ENCODE measurements at regions not wholly inside any gene's neighbourhood (a gene's known extent, or its start where the extent isn't known, plus 50 kb on each side); places are given as distances from the start of the nearest gene placed in this dataset.
"Not testable (repeated sequence)": the region's sequence is repeated elsewhere in the genome, so short reads cannot be mapped to it uniquely, and the experiment has no call there.

- not testable (repeated sequence) for DNase-seq (ENCODE audit: low read depth, low spot score)
These were observed 482.9 kb downstream of the FAT4 start for GRCh38 chr4:125797621-125798020.

GRCh38 chr4:125801373-125801772 is 486.6 kb downstream of the FAT4 start:
- DNase-seq (ENCODE audit: low read depth, low spot score): peak; percentile 56

- DNase-seq (ENCODE audit: low read depth, low spot score): no peak
These were observed 487.2 kb downstream of the FAT4 start for GRCh38 chr4:125801924-125802323.

GRCh38 chr4:125808022-125808421 is 493.3 kb downstream of the FAT4 start:
- DNase-seq (ENCODE audit: low read depth, low spot score): no peak

GRCh38 chr4:125808570-125808969 is 493.8 kb downstream of the FAT4 start:
- no peak for DNase-seq (ENCODE audit: low read depth, low spot score)

DNA sequence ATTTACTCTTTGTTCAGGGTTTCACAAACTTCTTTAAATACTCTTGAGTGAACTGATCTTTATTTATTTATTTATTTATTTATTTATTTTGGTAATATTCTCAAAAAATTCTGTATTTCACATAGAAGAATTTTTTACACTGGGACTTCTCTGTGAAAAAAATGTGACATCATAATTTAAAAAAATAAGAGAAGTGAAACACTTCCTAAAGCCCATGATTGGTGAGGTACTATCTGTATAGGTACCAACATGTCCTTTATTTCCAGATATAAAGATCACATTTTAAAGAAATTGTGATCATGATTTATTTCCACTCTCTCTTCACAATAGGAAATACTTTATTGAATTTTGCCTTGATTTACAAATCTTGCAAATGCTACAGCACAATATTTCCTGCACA is 497.1 kb downstream of the FAT4 start:
- no peak for DNase-seq (ENCODE audit: low read depth, low spot score)

DNA sequence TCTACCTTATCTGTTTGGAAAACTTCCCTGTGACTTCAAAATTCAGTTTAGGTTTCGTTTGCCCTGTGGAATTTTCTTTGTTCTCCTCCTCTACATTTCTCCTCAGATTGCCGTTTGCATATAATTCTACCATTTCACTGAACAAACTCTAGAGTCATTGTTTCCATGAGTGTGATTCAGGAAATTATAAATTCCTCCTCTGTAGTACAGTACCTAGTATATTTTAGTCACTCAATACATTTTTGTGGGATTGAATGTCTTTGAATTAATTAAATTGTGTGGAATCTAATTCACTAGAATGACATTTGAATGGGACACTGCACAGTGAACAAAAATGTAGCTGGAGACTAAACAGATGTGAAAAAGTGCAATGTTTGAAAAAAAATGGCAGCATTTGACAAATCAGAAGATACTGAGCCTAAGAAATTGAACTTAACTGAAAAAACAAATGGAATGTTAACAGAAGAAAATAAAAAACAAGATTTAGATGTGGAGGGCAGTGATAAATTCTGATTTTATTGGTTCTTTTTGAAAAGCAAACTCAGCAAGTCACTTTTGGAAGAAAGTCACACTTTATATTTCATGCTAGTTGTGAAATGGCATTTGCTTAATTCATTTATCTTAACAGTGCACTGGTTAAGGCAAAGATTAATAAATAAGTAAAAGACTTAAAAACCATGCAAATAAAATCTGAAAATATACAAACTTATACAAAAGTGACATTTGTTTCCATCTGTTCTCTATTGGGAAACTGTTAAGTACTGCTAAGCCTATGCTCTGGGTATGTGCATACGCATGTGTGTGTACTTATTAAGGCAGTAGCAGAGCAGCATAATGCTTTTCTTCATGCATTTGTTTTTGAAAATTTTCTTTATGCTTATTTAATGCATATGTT is 512.3 kb downstream of the FAT4 start:
- DNase-seq (ENCODE audit: low read depth, low spot score): peak; percentile 67

- no peak for DNase-seq (ENCODE audit: low read depth, low spot score)
These were observed 512.9 kb downstream of the FAT4 start for GRCh38 chr4:125827696-125828052.

DNA sequence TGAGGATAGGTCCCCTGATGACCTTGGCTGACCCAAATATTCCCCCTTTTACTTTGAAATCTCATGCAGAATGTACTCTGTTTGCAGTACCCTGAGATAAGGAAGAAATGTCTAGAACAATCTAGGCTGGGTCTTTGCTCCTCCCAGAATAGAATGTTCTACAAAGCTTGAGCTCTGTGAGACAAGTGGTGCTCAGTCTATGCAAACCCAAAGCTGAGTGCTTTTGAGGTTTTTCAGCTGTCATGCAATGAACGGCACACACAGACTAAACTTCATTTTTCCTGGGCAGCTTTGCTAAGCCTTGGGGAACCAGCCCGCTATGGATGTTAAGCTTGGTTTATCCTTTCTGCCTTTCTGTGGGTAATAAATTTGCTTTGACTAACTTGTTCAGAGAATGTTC is 513.6 kb downstream of the FAT4 start:
- no peak for DNase-seq (ENCODE audit: low read depth, low spot score)

DNA sequence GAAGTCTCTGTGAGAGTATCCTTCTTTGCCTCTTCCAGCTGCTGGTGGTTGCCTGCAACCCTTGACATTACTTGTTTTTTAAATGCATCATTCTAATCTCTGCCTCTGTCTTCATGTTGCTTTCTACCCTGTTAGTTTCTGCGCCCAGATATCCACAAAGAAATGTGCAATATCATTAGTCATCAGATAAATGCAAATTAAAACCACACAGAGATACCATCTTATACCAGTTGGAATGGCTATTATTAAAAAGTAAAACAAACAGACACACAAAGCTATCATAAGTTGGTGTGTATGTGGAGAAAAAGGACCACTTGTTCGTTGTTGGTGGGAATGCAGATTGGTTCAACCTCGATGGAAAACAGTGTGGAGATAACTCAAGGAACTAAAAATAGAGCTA is 517.4 kb downstream of the FAT4 start:
- DNase-seq (ENCODE audit: low read depth, low spot score): peak; percentile 34

DNA sequence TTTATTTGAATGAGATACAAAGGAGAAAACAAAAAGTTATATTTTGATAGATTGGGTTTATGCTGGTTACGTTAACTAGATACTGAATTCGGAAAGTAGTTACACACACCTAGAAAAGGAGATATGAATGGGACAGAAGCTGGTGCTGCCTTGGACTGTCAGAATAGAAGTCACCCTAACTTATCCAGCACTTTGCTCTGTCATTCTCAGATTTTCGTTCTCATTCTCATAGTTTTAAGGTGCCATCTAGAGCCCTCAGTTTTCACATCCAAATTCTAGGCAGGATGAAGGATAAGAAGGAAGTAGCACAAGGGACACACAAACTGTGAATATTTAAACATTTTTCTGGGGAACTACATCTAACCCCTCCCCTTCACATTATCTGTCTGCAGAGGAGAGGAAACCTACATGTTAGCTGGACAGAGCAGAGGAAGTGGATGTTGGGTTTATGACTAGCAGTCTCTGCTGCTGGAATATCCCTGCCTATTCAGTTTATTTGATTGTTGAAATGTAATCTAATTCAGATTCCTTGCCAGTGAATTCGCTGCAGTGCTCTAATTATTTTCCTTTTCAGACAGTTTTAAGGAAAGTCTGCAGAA is 521.9 kb downstream of the FAT4 start:
- DNase-seq (ENCODE audit: low read depth, low spot score): no peak

- no peak for DNase-seq (ENCODE audit: low read depth, low spot score)
These were observed 522.9 kb downstream of the FAT4 start for GRCh38 chr4:125837493-125838201.

DNA sequence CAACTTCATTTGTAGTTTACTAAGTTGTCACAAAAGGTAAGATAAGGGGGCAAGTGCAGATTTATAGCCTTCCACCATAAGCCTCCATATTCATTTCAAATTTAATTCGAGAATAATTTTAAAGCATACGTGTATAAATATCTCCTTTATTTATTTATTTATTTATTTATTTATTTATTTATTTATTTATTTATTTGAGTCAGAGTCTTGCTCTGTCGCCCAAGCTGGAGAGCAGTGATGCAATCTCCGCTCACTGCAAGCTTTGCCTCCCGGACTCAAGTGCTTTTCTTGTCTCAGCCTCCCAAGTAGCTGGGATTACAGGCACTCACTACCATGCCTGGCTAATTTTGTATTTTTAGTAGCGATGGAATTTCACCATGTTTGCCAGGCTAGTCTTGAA is 523.4 kb downstream of the FAT4 start:
- no peak for DNase-seq (ENCODE audit: low read depth, low spot score)

DNA sequence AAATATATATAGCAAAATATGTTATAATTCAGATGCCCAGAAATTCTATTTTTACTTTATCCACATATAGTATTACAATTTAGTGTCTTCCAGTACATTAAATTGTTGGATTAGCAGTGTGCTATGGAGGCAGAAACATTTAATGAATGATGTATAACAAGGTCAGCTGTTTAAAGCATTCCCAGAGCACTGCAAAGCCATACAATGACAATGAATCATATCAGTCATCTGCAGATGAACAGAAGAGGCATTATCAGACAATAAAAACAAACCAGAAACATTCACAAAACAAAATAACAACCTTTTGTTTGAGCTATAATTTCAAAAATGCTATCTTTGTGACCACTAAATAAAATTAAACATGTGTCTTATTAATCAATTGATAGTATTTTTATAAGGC is 524.2 kb downstream of the FAT4 start:
- DNase-seq (ENCODE audit: low read depth, low spot score): no peak

DNA sequence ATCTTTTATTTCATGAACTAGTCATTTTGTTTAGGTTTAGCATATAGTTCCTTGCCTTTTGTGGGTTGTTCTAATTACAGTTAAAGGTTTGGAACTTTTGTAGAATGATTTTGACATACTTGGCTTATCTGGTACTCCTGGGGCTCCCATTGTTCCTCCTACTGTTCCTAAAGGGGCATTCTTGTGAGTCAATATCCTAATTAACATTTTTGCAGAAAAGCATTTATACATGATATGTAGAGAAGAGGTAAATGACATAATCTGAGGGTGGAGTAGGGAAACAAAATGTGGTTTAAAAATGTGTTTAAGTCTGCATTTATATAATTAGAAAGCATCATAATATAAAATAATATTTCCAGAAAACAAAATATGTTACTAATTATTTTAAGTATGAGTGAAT is 529.2 kb downstream of the FAT4 start:
- DNase-seq (ENCODE audit: low read depth, low spot score): no peak

DNA sequence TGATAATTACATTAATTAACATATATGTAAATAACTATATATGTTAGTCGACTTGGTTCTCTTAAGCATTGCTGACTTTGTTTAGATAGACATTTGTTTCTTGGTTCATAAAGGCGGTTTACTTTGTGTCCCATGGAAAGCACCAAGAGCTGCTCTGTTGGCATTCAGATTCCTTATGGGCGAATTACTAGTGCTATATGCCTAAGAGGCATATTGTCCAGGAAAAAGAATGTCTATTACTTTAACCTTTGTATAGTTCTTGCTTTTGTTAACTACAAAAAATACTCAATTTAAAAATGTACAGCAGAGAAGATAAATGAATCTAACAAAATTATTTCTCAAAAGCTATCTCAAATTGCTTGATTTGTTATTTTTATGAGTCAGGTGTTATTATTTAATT is 532.8 kb downstream of the FAT4 start:
- no peak for DNase-seq (ENCODE audit: low read depth, low spot score)

GRCh38 chr4:125849869-125850268 is 535.1 kb downstream of the FAT4 start:
- peak; percentile 78 for DNase-seq (ENCODE audit: low read depth, low spot score)

DNA sequence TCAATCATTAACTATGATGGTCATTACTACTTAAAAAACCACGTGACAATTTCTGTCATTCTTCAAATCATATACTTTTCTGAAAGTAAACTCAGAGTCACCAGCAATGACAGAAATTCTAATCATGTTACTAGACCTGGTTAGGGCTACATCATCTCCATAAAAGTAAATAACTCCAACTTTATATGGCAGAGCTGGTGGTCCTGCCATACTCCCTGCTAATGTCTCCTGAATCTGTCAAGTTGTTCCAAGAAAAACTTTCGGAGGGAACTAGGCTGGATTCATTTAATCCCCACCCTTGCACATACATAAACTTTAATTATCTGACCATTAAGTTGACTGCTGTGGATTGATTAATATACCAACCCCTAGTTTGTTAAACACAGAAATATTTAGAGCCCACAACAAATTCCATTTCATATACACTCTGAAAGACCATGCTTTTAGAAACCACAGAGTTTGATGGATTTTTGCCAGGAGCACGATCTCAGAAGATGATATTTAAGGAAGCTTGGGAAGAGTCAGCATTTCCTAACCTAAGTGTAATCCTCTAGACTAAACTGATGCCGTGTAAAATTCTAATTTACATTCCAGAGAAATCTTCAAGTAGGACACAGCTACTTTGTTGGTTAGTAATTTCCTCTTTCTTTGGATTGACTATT is 577.0 kb downstream of the FAT4 start:
- DNase-seq (ENCODE audit: low read depth, low spot score): peak; percentile 62

DNA sequence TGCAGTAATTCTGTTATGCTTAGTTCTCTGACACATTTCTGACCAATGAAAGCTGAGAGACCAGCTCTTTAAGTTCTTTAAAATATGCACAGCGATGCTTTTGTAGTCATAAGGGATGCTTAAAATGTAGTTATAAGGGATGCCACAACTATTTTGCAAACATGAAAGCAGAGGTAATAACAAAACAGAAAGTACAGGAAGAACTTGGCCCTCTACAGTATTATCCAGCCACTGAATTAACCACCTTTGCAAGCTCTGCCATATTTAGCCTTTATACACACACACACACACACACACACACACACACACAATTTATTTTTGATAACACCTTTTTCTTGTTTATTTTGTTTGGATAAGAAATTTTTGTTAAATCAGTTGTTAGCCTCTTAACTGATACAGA is 590.0 kb downstream of the FAT4 start:
- DNase-seq (ENCODE audit: low read depth, low spot score): no peak

- DNase-seq (ENCODE audit: low read depth, low spot score): no peak
These were observed 596.3 kb downstream of the FAT4 start for GRCh38 chr4:125911058-125911457.

DNA sequence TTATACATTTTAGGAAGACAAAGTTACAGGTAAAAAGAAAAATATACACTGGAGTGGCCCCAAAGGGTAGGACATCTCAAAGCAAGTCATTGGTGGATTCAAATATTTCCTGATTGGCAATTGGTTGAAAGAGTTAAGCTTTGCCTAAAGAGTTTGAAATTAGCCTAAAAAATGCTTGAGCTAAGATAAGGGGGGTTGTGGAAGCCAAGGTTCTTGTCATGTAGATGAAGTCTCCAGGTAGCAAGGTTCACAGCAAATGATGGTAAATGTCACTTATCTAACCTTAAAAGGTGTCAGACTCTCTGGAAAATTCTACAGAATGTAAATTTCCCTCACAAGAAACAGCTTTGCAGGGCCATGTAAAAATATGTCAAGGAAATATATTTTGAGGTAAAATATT is 596.7 kb downstream of the FAT4 start:
- no peak for DNase-seq (ENCODE audit: low read depth, low spot score)

DNA sequence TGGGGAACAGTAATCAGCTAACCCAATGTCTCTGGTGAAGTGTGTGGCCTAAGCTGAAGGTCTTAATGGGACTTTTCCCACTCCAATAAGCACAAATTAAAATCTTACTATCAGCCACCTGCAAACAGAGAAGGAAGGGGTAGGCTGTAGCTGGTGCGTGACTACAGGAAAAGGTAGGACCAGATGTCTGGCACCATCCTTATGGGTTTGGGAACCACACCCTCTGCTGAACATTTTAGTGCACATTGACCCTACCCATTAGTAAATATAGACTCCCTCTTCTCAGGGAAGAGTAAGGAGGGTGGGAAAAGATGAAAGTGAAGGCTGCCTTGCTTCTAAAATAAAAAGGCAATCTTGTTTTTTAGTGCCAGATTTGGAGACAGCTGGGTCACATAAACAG is 602.8 kb downstream of the FAT4 start:
- no peak for DNase-seq (ENCODE audit: low read depth, low spot score)
